Neural progenitor cell (in vitro differentiated cells): ENCODE measurements at regions not wholly inside any gene's neighbourhood (a gene's known extent, or its start where the extent isn't known, plus 50 kb on each side); places are given as distances from the start of the nearest gene placed in this dataset.

Source experiments
- CTCF ChIP-seq: fragments of 200-600 bp; sonication (generic); IDR thresholded peaks from 2 replicates; pipeline ENCODE4 v1.5.1; 2017; ENCODE audit warnings: antibody characterized with exemption, mild to moderate bottlenecking
- EZH2 ChIP-seq: fragments of 200-600 bp; sonication (generic); IDR thresholded peaks from 2 replicates; pipeline ENCODE4 v1.6.1; 2017; ENCODE audit warnings: antibody characterized with exemption, mild to moderate bottlenecking, moderate library complexity
- EZH2phosphoT487 ChIP-seq: fragments of 200-600 bp; sonication (generic); IDR thresholded peaks from 2 replicates; pipeline ENCODE4 v1.6.1; 2017; ENCODE audit warnings: antibody characterized with exemption

GRCh38 chr5:96049398-96050272 lies 88.0 kb upstream of the ELL2 start:
- TF ChIP-seq CTCF, result no peak
- no peak for TF ChIP-seq EZH2
- no peak for TF ChIP-seq EZH2phosphoT487
